NCI-H748 (cell line): ENCODE measurements at regions not wholly inside any gene's neighbourhood (a gene's known extent, or its start where the extent isn't known, plus 50 kb on each side); places are given as distances from the start of the nearest gene placed in this dataset.

Source experiments
- DNase-seq: peaks from one replicate; lab custom pipeline; 2025; ENCODE audit not compliant: unreplicated experiment; lab: John Stamatoyannopoulos, UW

DNA sequence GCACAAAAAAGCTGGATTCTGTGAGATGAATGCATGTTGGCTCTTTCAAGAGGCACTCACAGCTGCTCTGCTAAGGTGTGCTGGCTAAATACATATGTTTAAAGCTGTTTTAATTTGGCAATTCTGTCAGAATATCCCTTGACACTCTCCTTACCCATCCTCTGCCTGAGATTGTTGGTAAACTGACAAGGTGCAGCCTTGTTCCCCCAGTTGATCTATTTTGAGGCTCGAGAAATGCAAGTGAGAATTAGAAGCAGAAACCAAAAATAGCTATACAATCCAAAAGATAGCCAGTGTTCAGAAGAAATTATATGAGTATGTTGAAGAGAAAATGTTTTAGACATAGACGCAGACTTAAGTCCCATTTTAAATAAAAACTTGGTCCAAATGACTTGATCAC lies 971.7 kb upstream of the GYPC start:
- DNase-seq, result peak; percentile 7

DNA sequence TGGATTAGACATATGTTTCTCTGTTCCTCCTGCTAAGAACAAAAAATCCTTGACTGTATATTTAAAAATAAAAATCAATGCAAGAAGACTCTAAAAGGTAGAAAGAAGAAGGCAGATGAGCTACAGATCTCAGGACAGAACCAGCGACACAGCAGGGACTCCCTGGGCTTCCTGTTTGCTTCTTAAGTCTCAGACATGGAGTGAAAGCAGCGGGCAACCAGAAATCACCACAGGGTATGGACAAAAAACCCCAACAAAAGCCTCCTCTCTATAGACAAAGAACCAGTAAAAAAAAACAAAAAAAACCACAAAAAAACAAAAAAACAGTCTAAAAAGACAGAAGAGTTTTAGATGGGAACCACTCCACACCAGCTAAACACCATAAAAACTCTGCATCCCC lies 971.0 kb upstream of the GYPC start:
- DNase-seq, result no peak

DNA sequence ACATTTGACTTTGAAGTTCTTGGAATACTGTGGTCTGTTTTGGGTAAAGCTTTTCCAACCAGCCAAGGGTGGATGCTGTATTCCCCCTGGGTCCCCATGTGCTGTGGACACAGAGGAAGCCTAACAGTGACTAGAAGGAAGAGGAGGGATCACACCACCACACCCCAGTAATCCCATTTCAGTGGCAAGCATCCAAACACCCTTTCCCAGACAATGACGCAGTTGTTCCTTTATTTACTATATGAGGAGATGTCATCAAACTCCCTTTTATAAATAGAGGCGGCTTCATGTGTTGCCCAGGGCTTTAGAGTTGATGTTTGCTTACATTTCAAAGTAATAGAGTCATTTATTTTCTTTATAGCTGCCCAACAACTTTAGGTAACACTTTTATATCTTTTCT lies 959.4 kb upstream of the GYPC start:
- DNase-seq, result peak; percentile 88

DNA sequence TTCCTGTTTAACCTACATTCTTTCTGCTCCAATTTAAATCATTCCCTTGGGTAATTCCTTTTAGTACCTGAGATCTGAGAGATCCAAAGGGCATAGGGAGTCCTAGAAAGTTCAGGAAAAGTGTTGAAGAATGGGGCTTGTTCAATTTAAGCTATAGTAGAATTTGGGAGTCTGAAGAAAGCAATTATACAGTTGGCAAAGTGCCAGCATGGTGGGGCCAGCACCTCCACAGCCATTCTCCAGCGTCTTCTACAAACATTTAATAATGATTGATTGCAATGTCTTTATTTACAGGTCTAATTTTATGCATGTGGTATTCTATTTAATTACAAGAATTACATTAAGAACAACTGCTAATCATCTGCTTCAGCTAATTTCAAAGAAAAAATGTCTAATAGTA lies 957.7 kb upstream of the GYPC start:
- DNase-seq, result no peak

DNA sequence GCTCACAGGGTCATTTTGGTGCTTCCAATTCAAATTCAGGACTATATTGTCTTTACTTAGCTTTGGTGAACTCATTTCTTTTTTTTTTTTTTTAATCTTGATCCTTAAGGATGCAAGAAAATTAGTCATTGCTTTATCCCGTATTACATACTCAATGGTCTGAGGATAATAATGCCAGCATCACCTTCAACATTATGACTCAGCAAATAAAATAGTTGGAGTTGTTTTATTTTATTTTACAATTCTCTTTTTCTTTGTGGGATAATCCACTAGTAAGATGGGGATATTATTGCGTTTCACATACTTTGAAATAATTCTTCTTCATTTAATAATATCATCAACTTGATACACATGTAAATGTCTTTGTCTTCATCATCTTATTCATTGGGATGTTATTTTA lies 954.9 kb upstream of the GYPC start:
- DNase-seq, result no peak

DNA sequence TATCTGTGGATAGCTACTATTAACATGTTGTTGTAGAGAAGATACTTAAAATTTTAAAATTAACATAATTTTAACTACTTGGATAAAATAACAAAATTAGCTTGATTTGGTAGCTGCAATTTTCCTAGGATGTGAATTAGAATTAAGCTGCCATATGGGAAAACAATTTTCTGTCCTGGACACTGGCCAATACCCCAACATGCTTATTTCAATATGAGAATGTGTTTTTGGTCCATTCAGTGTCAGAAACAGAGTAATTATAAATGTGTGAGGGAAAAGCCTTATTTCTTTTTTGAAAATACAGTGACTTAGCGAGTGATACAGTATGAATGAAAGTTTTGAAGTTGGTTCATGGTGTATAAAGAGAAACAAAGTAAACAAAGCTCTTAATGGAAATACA lies 948.3 kb upstream of the GYPC start:
- DNase-seq, result no peak

DNA sequence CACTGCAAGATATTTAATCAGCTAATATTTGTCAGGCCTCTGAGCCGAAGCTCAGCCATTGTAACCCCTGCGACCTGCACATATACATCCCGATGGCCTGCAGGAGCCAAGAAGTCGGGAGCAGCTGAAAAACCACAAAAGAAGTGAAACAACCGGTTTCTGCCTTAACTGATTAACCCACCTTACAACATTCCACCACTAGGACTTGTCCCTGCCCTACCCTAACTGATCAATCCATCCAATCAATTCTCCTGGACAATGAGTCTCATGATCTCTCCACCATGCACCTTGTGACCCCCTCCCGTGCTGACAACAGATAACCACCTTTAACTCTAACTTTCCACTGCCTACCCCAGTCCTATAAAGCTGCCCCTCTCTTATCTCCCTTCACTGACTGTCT lies 945.4 kb upstream of the GYPC start:
- DNase-seq, result no peak

DNA sequence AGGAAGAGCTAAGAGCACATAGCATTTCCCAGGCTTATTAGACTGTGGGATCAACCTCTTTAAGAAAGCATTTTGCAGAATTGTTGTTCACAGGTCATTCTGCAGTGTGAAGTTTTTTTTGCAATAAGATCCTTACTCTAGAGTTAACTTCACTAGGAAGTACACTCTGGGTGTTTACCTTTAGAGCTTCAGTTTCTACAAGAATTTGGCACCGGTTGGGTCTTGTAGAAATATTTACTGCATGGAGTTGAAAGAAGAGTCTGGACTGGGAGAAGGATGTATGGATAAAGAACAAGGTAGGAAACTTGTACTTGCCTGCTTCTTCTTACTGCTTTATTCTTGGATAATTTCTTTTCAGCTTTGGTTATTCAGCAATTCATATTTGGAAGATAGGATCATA lies 944.9 kb upstream of the GYPC start:
- no peak for DNase-seq

DNA sequence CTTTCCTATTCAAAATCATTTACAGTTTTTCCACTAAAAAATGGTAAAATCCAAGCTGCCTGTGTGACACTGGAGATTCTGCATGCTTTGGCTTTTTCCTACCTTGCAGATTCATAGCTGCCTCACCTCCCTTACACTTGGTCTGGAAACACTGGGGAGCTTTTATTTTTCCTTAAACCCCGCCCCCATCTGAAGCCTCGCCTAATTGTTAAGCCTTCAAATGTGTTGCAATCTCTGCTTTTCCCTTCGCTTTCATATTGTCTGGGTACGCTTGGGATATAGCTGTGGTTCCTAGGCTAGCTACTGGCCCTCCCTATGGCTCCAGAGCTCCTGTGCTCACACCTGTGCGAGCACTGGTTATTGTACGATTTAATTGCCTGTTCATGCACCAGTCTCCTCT lies 942.4 kb upstream of the GYPC start:
- no peak for DNase-seq

DNA sequence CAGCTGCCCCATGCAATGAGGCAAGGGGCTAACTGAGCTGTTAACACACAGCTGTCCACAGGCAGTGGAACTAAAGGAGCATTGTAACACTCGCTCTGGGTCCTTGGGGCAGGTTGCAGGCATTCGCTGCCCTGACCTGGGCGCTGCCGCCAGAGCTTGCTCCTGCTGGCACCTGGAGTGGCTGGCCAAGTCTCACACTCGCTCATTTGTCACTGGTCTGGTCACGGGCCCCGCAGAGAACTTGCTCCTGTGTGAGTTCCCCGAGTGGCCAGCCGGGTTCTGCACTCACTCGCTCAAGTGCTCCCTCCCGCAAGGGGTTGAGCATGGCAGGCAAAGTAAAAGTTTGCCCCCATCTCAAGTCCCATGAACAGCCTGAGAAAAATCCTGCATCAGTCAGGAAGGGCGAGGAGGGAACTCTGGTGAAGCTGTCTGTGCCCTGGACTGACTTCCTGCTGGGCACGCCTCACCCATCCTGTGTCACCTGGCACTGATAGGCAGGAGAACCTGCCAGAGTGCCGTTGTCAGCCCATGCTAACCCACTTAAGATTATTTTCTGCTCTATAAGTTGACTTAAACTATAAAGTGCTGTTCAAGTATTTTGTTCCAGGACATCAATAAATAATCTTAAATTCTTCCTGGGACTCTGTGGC lies 934.8 kb upstream of the GYPC start:
- no peak for DNase-seq

DNA sequence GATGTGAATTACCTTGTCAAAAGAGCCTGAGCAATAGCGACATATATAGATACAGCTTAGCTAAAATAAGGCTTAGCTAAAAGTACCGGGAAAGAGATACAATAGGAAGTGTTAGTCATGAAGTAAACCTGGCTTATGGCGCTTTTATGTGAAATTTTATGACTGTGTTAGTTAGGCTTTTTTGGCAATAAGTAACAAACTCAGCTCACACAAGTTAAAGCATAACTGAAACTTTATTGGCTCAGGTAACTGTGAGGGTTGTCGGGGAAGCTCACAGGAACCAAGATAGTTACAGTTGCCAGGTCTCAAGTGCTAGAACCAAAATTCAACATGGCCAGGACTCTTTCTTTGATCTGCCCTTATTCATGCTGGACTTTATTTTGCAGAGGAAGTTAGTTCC lies 925.0 kb upstream of the GYPC start:
- no peak for DNase-seq

DNA sequence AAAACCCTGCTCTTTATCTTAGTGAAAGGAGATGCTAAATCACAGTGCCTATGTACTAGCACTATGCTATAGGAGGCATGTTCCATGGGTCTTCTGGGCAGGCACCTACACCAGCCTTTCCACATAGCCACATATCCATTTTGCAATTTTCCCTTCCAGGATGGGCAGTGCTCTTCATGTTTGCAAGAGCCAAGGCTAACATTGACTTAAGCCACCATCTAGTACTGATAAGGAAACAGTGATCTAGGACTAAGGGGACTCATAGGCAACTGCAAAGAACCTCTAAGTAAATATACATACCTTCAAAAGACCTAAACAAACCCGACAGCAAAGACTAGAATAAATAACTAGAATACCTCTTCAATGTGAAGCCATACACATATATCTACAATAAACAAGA lies 919.7 kb upstream of the GYPC start:
- no peak for DNase-seq

DNA sequence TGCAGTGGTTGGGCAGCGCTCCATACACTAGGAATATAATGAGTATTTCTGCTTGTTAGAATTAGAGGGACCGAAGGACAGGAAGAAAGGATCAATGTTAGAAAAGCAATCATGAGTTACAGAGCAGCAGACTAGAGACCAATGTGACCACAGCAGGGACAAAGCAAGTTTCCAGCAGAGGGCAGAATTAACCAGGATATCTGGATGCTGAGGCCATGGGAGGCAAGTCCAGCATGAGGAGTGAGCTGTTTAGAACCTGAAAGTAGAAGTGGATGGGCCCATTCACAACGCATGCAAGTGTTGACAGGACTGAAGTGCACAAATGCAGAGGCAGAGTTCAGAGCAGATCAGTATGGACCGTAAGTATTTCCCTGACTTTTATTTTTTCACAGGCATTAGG lies 910.4 kb upstream of the GYPC start:
- peak; percentile 83 for DNase-seq

DNA sequence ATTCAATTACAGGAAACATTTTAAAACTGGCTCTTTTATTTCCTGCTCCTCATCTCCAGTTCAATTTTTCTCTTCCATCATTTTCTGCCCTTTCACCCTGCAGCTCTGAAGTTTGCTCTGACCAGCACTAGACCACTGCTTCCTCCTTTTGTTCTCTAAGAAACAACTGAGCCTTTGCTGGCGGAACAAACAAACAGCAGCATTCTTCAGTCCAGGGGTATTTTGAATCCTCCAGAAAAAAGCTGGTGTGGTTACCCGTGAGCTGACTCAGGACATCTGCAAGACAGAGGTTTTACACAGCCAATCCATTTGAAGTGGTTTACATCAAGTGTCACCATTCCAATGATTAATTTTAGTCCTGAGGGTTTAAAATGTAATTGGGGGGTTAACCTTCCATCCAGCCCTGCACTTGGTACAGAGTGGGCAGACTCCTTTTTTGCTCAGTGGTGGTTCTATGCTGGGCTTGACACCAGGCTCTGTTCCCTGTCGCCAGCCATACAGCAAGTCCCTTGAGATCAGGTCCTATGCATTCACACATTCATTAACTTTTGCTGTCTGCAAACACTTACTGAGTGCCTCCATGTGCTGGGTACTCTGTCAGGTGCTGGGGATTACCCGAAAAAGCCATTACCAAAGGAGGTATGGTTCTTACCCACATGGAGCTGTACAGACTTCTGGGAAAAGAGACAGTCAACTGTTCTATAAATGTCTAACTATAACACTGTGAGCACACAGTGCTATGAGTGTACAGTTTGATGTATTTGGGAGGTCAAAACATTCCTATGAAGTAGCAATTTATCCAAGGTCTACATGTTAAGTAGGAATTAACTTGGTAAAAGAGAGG lies 909.4 kb upstream of the GYPC start:
- DNase-seq, result no peak

DNA sequence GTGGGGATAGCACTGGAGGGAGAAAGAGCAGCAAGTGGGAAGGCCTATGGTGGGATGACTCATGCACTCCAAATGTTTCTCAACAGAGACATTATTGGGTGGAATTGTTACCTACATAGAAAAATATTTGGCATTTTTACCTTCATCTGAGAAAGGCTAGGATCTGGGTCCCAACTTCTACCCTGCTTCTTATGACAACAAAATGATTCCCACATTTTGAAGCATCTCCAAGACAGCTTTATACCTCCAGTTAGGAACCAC lies 908.9 kb upstream of the GYPC start:
- DNase-seq, result no peak

DNA sequence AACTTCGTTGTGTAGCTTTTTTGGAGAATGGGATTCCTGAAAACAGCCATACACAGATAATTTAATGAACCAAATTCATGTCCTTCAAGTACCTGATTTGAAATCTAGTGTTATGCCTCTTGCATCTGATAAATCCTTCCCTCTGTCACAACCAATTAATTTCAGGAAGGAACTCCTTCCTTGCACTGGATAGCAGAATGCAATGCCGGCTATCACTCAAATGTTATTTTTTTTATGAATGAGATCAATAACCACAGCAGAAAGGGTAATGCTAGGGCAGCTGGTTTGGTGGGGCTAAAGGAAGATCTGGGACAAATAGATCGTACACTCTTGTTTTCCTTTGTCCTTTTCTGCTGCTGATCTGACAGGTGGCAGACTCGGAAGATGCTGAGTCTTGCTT lies 899.5 kb upstream of the GYPC start:
- no peak for DNase-seq

DNA sequence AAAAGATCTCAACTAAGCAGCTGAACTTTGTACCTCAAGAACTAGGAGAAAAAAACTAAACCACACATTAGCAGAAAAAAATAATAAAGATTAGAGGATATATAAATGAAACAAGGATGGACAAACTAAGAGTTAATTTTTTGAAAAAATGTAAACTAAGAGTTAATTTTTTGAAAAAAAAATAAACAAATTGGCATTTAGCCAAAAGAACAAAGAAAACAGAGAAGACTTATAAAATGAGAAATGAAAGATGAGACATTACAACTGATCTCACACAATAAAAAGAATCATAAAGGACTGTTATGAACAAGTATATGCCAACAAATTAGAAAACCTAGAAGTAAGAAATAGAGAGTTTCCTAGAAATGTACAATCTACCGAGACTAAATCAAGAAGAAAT lies 859.2 kb upstream of the GYPC start:
- DNase-seq, result no peak

DNA sequence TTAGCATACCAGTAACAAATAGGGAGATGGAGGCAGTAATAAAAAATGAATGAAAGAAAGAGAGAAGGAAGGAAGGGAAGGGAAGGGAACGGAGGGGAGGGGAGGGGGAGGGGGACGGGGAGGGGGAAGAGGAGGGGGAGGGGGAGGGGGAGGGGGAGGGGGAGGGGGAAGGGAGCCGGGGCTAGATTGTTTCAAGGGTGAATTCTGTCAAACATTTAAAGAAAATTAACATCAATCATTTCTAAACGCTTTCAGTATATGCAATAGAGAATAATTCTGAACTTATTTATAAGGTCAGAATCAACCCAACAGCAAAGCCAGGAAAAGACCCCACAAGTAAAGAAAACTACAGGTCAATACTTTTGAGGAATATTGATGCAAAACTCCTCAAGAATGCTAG lies 858.8 kb upstream of the GYPC start:
- no peak for DNase-seq

DNA sequence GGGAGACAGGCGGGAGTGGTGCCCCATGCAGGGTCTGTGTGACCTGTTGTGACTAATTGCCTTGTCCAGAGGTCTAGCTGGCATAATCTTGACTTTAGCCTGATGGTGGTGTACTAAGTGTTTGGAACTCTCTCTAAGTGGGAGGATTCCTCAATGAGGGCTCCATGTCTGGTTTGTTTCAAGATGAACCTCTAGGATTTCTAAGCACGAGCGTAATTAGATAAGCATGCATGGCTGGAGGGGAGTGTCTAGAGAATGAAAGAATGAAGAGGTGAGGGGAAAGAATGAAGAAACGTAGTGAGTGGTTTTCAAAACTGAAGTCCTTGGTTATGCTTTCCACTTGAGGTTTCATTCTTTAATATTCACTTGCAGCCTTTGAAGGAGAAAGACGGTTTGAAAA lies 833.2 kb upstream of the GYPC start:
- no peak for DNase-seq

DNA sequence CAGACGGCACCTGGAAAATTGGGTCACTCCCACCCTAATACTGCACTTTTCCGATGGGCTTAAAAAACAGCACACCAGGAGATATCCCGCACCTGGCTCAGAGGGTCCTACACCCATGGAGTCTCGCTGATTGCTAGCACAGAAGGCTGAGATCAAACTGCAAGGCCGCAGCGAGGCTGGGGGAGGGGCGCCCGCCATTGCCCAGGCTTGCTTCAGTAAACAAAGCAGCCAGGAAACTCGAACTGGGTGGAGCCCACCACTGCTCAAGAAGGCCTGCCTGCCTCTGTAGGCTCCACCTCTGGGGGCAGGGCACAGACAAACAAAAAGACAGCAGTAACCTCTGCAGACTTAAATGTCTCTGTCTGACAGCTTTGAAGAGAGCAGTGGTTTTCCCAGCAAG lies 830.2 kb upstream of the GYPC start:
- DNase-seq, result peak; percentile 66

DNA sequence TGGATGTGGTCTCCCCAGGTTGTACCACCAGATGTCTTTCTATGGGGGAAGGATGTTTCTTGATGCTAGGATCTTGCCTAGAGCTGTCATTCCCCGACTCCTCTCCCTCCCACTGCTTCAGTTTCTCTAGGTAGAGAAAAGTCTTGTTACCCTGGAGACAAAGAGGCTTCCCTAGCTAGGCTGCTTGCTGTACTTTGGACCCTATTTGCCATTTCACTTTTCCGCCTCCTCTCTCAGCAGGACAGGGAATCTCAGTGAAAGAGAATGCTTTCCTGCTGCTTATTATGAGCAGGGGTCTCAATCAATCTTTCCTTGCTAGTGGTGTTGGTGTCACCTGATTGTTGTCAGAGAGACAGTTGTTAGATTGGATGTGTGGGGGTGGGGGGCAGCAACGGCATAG lies 818.8 kb upstream of the GYPC start:
- DNase-seq, result peak; percentile 39

DNA sequence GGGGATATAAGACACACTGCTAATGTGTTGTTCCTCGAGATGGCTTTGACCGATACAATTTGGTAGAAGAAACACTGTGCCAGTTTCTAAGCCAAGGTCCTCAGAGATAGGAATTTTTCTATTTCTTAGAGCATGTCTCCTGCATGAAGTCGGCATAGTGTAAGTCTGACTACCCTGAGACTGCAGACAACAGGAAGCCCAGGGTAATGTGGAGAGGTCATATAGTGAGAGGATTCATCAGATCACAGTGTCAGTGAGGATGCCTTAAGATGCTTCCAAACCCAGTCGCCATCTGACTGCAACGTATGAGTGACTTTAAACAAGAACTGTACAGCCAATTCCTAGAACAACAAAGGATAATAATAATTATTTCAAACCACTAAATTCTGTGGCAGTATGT lies 818.3 kb upstream of the GYPC start:
- DNase-seq, result no peak

DNA sequence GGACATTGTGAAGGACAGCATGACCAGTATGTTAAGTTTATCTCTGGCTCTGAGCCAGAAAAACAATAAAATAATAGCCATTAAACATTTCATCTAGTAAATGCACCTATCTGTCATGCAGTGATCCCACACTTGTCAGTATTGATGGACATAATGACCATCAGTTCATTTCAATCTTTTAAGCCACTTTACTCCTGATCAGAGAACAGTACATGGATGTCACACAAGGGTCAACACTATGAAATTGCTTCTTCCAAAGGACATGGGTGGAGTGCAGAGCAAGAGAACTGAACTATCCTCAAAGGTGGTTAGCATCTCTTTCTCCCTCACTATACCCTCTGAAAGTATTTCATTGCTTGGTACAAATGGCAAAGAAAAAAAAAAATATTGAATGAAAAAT lies 816.0 kb upstream of the GYPC start:
- peak; percentile 14 for DNase-seq
